HG03575 (cell line): ENCODE measurements at regions not wholly inside any gene's neighbourhood (a gene's known extent, or its start where the extent isn't known, plus 50 kb on each side); places are given as distances from the start of the nearest gene placed in this dataset.
"Not testable (repeated sequence)": the region's sequence is repeated elsewhere in the genome, so short reads cannot be mapped to it uniquely, and the experiment has no call there.

Source experiments
- ATAC-seq: cut with Tn5 transposase; IDR thresholded peaks from one replicate; pipeline ENCODE4 v1.9.1; 2021; ENCODE audit not compliant: unreplicated experiment, insufficient number of reproducible peaks, low FRiP score; ENCODE audit errors: extremely low read depth

- no peak for ATAC-seq
These were observed 108.6 kb downstream of the ZMAT1 start for GRCh38 chrX:101823236-101823635.

DNA sequence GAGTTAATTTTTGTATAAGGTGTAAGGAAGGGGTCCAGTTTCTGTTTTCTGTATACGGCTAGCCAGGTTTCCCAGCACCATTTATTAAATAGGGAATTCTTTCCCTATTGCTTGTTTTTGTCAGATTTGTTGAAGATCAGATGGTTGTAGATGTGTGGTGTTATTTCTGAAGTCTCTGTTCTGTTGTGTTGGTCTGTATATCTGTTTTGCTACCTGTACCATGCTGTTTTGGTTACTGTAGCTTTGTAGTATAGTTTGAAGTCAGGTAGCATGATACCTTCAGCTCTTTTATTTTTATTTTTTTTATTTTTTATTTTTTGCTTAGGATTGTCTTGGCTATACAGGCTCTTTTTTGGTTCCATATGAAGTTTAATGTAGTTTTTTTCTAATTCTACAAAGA is 114.1 kb downstream of the ZMAT1 start:
- ATAC-seq = not testable (repeated sequence)

- ATAC-seq = no peak
These were observed 118.6 kb downstream of the ZMAT1 start for GRCh38 chrX:101813200-101813599.

DNA sequence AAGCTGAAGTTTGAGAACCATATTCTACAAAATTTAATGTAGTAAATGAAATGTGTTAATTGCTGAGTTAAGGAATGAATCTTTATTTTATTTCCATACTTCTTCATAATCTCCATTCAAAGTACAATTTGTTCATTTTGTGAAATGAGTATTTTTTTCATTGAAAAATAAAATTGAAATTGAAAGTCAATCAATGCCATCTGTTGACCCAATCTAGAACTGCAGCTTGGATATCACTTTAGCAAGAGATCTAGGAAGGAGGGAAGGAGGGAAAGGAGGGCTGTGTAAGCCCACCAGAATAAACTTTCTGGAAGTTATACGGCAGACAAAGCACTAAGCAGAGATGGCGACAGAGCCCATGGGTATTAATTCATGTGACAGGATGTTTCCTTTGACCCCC is 128.4 kb downstream of the ZMAT1 start:
- no peak for ATAC-seq

DNA sequence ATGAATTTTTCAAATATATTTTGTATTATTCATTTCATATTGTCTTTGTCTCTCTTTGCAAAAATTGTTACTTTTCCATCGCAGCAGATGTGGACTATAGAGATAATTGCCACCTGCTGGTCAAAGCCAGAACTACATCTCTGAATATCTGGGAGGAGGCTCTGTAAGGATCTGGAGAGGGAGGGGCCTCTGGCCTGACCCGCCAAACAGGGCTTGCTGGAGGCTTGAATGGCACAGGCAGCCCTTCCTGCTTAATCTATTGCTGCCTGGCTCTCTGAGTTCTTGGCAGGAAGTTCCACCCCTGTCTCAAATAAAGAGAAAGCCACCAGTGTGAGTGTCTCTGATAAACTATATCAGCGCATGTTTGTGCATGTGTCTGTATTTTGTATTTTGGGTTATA is 132.4 kb downstream of the ZMAT1 start:
- ATAC-seq = peak; percentile 94

DNA sequence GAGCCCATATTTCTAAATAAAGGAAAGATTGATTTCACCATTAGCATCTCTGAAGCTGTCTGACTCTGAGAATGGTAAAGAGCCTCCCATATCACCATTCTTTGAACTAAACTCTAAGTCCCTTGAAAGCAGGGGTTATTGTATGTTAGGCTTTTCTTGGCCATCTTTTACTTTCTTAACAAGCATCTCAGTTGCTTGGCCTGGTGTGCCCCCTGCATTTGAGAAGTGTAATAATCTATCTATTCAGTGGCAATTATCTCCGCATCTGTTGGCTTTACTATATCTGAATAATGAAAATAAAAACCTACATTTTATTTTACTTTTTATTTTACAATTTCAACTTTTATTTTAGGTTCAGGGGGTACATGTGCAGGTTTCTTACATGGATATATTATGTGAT is 128.3 kb upstream of the ARMCX2 start:
- no peak for ATAC-seq

- ATAC-seq = no peak
These were observed 125.5 kb upstream of the ARMCX2 start for GRCh38 chrX:101785142-101785541.

GRCh38 chrX:101780421-101780820 is 120.8 kb upstream of the ARMCX2 start:
- ATAC-seq = not testable (repeated sequence)

- peak; percentile 94 for ATAC-seq
These were observed 114.7 kb upstream of the ARMCX2 start for GRCh38 chrX:101774340-101774739.

GRCh38 chrX:101764538-101764937 is 104.9 kb upstream of the ARMCX2 start:
- ATAC-seq = no peak

DNA sequence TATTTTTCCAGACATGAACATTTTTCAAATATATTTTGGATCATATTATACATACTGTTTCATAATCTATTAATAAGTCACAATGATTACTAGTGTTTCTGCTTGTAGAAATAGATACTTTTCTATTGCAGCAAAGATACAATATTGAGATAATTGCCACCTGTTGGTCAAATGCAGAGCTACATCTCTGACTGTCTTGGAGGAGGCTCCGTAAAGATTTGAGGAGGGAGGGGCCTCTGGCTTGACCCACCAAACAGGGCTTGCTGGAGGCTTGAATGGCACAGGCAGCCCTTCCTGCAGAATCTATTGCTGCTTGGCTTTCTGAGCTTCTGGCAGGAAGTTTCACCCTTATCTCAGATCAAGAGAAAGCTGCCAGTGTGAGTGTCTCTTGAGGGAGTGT is 99.3 kb upstream of the ARMCX2 start:
- ATAC-seq = no peak

- no peak for ATAC-seq
These were observed 91.1 kb upstream of the ARMCX2 start for GRCh38 chrX:101750744-101751143.

GRCh38 chrX:101749436-101749835 is 89.8 kb upstream of the ARMCX2 start:
- no peak for ATAC-seq

- ATAC-seq = no peak
These were observed 85.4 kb upstream of the ARMCX2 start for GRCh38 chrX:101745046-101745445.

DNA sequence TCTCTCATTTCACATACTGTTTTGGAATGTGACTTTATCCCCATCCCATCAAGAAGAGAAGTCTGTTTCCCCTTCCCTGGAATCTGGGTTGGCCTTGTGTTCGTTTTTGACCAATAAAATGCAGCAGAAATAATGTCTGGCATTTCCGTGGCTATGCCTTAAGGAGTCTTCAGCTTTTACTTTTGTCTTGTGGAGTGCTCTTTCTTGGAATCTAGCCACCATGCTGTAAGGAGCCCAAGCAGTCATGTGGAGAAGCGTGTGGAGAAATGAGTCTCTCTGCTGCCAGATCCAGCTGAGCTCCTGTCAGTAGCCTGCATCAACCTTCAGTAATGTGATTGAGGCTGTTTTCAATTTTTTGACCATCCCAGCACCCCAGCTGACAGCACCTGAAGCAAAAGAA is 84.4 kb upstream of the ARMCX2 start:
- ATAC-seq = no peak

GRCh38 chrX:101740642-101741041 is 81.0 kb upstream of the ARMCX2 start:
- ATAC-seq = no peak

GRCh38 chrX:101738867-101739266 is 79.2 kb upstream of the ARMCX2 start:
- ATAC-seq = not testable (repeated sequence)

DNA sequence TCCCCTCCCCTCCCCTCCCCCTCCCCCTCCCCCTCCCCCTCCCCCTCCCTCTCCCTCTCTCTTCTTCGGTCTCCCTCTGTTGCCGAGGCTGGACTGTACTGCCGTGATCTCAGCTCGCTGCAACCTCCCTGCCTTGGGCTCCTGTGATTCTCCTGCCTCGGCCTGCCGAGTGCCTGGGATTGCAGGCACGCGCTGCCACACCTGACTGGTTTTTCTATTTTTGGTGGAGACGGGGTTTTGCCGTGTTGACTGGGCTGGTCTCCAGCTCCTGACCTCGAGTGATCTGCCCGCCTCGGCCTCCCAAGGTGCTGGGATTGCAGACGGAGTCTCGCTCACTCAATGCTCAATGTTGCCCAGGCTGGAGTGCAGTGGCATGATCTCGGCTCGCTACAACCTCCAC is 78.8 kb upstream of the ARMCX2 start:
- not testable (repeated sequence) for ATAC-seq

DNA sequence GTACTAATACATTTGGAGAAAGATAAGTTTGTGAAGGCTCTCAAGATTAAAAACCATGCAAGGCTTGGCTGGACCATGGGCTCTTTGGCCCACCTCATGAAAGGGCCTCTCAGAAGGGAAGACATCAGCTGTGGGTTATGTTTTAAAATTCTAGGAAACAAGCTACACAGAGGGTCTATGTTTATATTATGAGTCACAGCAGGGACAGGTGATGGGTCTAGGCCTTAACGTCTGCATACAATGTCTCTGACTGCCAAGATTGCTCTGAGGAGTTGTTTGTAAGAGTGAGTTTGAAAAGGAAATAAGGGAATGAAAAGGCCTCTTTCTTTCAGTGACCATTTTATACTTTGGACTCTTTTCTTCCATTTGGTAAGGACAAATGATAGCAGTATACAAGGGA is 77.0 kb upstream of the ARMCX2 start:
- no peak for ATAC-seq

- ATAC-seq = no peak
These were observed 73.2 kb upstream of the ARMCX2 start for GRCh38 chrX:101732870-101733269.

DNA sequence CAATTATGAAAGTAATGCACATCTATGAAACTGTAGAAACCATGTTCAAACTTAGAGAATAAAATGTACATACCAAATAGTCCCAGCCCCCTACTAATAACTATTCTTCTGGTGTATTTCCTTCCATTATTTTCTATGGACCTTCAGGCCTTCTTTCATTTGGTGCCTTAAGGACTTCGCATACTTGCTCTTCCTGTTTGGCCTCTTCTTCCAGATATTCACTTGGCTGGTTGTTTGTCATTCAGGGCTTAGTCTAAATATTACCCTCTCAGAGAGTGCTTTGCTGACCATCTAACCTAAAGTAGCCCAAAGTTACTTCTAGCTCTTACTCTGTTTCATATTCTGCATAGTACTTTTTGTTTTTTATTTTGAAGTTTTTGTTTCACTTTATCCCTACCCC is 70.3 kb upstream of the ARMCX2 start:
- no peak for ATAC-seq
